ENCODE measurements at regions not wholly inside any gene's neighbourhood (a gene's known extent, or its start where the extent isn't known, plus 50 kb on each side); places are given as distances from the start of the nearest gene placed in this dataset.
A peak's percentile ranks its signal among the peaks of the same experiment; 100 is the strongest.
"Not testable (repeated sequence)": the region's sequence is repeated elsewhere in the genome, so short reads cannot be mapped to it uniquely, and the experiment has no call there.

GRCh38 chr5:104345222-104346016 is 782.8 kb upstream of the NUDT12 start:
- peak overlapping the region; percentile 4 for H3K4me3 ChIP-seq (ENCODE audit: low read depth, low read length)
- no peak for DNase-seq (ENCODE audit: low read depth, low spot score)
- TF ChIP-seq CTCF (IDR thresholded peaks at IDR 0.05; ENCODE audit: low read depth, low read length): no peak
- in situ Hi-C loops (cut with HindIII; ENCODE audit: low sequenced_read_pairs): no loop called here

GRCh38 chr5:104344809-104345208 is 782.2 kb upstream of the NUDT12 start:
- in situ Hi-C loops (cut with HindIII; ENCODE audit: low sequenced_read_pairs): no loop called here
- H3K4me3 ChIP-seq (ENCODE audit: low read depth, low read length): peak overlapping the region; percentile 4
- no peak for TF ChIP-seq CTCF (IDR thresholded peaks at IDR 0.05; ENCODE audit: low read depth, low read length)
- DNase-seq (ENCODE audit: low read depth, low spot score): peak; percentile 39

DNA sequence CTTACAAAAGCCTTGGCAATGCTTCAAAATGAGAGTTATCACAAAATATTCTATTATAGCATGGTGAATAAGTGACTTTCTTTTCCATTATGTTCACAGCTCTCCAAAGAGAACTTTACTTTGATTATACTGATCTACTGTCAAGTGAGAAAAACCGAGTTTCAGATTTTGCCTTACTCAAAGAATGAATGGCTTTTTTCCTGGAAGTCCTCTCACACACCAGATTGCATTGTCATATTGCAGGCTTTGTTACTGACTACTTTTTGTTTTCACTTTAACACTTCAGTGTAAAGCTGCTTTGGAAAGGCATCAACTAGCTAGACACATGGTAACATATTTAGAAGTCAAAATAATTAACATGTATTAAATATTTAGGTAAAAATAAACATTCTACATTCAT is 765.2 kb upstream of the NUDT12 start:
- in situ Hi-C loops (cut with HindIII; ENCODE audit: low sequenced_read_pairs): no loop called here
- TF ChIP-seq CTCF (IDR thresholded peaks at IDR 0.05; ENCODE audit: low read depth, low read length): no peak
- DNase-seq (ENCODE audit: low read depth, low spot score): no peak
- H3K4me3 ChIP-seq (ENCODE audit: low read depth, low read length): no peak overlapping the region

GRCh38 chr5:104326966-104327365 is 764.4 kb upstream of the NUDT12 start:
- no peak for TF ChIP-seq CTCF (IDR thresholded peaks at IDR 0.05; ENCODE audit: low read depth, low read length)
- no peak overlapping the region for H3K4me3 ChIP-seq (ENCODE audit: low read depth, low read length)
- in situ Hi-C loops (cut with HindIII; ENCODE audit: low sequenced_read_pairs): no loop called here
- no peak for DNase-seq (ENCODE audit: low read depth, low spot score)

DNA sequence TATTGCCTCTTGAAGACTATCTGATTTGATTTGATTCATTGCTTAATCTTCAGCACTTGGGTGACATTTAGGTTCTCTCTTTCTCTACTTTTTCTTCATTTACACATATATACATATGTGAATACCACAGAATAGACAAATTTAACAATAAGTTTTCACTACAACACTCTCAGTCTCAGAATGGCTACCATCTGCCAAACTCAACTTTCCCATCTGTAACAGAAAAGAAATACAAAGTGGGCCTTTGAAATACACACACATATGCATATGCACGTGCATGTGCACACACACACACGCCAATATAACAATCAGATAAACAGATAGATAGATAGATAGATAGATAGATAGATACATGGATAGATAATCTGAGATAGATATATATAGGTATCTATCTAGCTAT is 762.8 kb upstream of the NUDT12 start:
- no peak for TF ChIP-seq CTCF (IDR thresholded peaks at IDR 0.05; ENCODE audit: low read depth, low read length)
- no peak for DNase-seq (ENCODE audit: low read depth, low spot score)
- H3K4me3 ChIP-seq (ENCODE audit: low read depth, low read length): no peak overlapping the region
- in situ Hi-C loops (cut with HindIII; ENCODE audit: low sequenced_read_pairs): no loop called here

DNA sequence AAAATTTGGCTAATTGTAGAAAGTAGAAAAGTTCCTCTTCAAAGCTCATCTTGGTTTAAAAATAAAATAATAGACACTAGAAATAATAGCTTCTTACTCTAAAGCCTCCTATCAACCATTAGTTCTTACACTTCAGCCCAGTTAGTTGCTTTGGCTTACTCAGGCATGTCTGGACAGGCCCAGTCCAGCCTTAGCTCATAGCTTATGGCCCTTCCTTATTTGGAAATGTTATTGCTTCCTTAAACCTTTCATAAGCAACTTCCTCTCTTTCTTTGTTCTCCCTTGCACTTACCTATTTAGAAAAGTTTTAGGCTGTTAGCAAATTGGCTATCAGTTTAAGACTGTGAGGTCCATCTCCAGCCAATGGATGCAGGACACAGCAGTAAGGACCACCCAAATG is 754.1 kb upstream of the NUDT12 start:
- H3K4me3 ChIP-seq (ENCODE audit: low read depth, low read length); in situ Hi-C loops (cut with HindIII; ENCODE audit: low sequenced_read_pairs): not testable (repeated sequence)
- peak; percentile 7 for DNase-seq (ENCODE audit: low read depth, low spot score)

GRCh38 chr5:104312481-104312880 is 749.9 kb upstream of the NUDT12 start:
- H3K4me3 ChIP-seq (ENCODE audit: low read depth, low read length): no peak overlapping the region
- no peak for DNase-seq (ENCODE audit: low read depth, low spot score)
- no peak for TF ChIP-seq CTCF (IDR thresholded peaks at IDR 0.05; ENCODE audit: low read depth, low read length)
- in situ Hi-C loops (cut with HindIII; ENCODE audit: low sequenced_read_pairs): no loop called here
